GM12872 (cell line): ENCODE measurements at regions not wholly inside any gene's neighbourhood (a gene's known extent, or its start where the extent isn't known, plus 50 kb on each side); places are given as distances from the start of the nearest gene placed in this dataset.

Source experiments
- TF ChIP-seq, protein P1 (sequence below): IDR thresholded peaks from 3 replicates; pipeline ENCODE4 v1.5.1; 2011; ENCODE audit warnings: low read depth, mild to moderate bottlenecking, low read length, moderate library complexity; ENCODE audit not compliant: insufficient read depth

DNA sequence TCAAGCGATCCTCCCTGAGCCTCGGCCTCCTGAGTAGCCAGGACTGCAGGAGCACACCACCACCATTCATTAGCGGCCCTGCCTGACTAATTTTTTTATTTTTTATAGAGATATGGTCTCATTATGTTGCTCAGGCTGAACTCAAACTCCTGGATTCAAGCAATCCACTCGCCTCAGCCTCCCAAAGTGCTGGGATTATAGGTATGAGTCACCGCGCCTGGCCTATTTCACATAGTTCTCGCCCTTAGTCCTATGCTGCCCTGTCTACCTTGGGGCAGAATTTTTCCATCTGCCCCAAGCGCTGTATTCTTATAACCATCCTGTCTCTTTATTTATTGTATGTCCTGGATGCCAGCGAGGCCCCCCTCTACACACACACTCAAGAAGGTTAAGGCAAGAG, 50.9 kb upstream of the BCL2L14 start:
- TF ChIP-seq, protein P1, sequence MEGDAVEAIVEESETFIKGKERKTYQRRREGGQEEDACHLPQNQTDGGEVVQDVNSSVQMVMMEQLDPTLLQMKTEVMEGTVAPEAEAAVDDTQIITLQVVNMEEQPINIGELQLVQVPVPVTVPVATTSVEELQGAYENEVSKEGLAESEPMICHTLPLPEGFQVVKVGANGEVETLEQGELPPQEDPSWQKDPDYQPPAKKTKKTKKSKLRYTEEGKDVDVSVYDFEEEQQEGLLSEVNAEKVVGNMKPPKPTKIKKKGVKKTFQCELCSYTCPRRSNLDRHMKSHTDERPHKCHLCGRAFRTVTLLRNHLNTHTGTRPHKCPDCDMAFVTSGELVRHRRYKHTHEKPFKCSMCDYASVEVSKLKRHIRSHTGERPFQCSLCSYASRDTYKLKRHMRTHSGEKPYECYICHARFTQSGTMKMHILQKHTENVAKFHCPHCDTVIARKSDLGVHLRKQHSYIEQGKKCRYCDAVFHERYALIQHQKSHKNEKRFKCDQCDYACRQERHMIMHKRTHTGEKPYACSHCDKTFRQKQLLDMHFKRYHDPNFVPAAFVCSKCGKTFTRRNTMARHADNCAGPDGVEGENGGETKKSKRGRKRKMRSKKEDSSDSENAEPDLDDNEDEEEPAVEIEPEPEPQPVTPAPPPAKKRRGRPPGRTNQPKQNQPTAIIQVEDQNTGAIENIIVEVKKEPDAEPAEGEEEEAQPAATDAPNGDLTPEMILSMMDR: no peak

DNA sequence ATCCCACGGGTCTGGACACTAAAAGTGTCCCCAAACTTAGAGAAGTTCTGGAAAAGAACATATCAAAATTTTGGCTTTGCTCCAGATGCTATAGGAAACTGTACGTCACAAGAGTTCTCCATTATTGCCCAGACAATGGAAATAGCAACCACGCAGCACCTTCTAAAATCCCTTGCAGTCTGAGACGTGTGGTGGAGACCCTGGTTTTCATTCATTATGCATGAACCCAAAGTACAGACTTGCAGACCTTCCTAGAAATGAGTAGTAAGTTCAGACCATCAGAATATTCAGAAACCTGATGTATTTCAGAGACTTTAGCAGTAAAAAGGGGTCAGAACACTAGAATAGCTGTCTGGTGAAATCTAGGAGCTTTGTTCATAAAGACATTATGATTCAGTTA, 50.0 kb upstream of the BCL2L14 start:
- TF ChIP-seq, protein P1: no peak
